Activated B cell treated with CpG ODN at 0.5 μM for 24 hours (primary cell): ENCODE measurements at regions not wholly inside any gene's neighbourhood (a gene's known extent, or its start where the extent isn't known, plus 50 kb on each side); places are given as distances from the start of the nearest gene placed in this dataset.

Experiments
- ATAC-seq: fragments of 200-7000 bp; cut with Tn5 transposase; one replicate; pipeline ENCODE4 v1.10.0; 2021; ENCODE audit warnings: low read depth, mild to moderate bottlenecking, moderate library complexity
- CTCF ChIA-PET: fragments of 350-600 bp; sonication (Branson Sonifier 250); formaldehyde crosslinking; loops from one replicate; lab custom pipeline; 2021; ENCODE audit warnings: antibody characterized with exemption; lab: Charles Lee
- POLR2A ChIA-PET: fragments of 350-600 bp; sonication (Branson Sonifier 250); formaldehyde crosslinking; loops from one replicate; lab custom pipeline; 2021; ENCODE audit warnings: antibody characterized with exemption; lab: Charles Lee
- DNase-seq: peaks from one replicate; pipeline ENCODE4 v3.0.0; 2022
- H3K27ac Mint-ChIP-seq: one replicate; pipeline ENCODE4 v1.8.0; 2020; ENCODE audit warnings: mixed read lengths
- H3K27me3 Mint-ChIP-seq: one replicate; pipeline ENCODE4 v1.8.0; 2021; ENCODE audit warnings: mixed read lengths
- H3K36me3 Mint-ChIP-seq: one replicate; pipeline ENCODE4 v1.8.0; 2021; ENCODE audit warnings: low read depth, mixed read lengths
- H3K4me1 Mint-ChIP-seq: one replicate; pipeline ENCODE4 v1.8.0; 2021; ENCODE audit warnings: mixed read lengths
- H3K4me3 Mint-ChIP-seq: one replicate; pipeline ENCODE4 v1.8.0; 2020; ENCODE audit warnings: mild to moderate bottlenecking, mixed read lengths
- H3K9me3 Mint-ChIP-seq: one replicate; pipeline ENCODE4 v1.8.0; 2020; ENCODE audit warnings: mixed read lengths
- intact Hi-C: fragments of 100-400 bp; cut with micrococcal nuclease; formaldehyde crosslinking; loops from one replicate; pipeline ENCODE4 v1.15.1; 2024
- TF ChIP-seq, protein P1 (sequence below): fragments of 200-600 bp; IDR thresholded peaks from one replicate; pipeline ENCODE4 v1.8.0; 2022; ENCODE audit warnings: antibody characterized with exemption, mild to moderate bottlenecking

DNA sequence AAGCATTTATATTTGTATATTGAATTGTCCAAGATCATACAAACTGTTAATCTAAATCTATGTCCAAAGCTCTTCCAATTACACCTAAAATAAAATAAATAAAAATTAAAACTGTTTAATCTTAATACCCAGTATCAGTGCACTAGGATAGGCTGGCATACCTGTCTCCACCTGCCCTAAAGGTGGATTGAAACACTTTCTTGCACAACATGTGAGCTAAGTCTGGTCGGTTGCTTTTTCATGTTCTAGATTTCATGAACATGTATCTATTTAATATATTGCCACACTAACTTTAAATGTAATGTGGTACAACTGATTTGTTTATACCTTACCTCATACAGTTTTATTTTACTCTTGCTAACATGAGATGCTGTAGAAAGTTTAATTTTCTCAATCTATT is 193.0 kb downstream of the VGLL3 start:
- ChIA-PET CTCF (no interaction called here), POLR2A (no interaction called here)
- Mint-ChIP-seq H3K9me3 (no peaks in the 10 kb centered on the region), H3K4me3 (no peak overlapping the region), H3K4me1 (no peaks in the 10 kb centered on the region), H3K27ac (no peak overlapping the region), H3K36me3 (no peaks in the 10 kb centered on the region), H3K27me3 (no peaks in the 10 kb centered on the region)
- intact Hi-C loops: no loop called here
- DNase-seq (no peak), ATAC-seq (no peak)
- TF ChIP-seq, protein P1, sequence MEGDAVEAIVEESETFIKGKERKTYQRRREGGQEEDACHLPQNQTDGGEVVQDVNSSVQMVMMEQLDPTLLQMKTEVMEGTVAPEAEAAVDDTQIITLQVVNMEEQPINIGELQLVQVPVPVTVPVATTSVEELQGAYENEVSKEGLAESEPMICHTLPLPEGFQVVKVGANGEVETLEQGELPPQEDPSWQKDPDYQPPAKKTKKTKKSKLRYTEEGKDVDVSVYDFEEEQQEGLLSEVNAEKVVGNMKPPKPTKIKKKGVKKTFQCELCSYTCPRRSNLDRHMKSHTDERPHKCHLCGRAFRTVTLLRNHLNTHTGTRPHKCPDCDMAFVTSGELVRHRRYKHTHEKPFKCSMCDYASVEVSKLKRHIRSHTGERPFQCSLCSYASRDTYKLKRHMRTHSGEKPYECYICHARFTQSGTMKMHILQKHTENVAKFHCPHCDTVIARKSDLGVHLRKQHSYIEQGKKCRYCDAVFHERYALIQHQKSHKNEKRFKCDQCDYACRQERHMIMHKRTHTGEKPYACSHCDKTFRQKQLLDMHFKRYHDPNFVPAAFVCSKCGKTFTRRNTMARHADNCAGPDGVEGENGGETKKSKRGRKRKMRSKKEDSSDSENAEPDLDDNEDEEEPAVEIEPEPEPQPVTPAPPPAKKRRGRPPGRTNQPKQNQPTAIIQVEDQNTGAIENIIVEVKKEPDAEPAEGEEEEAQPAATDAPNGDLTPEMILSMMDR: no peak

DNA sequence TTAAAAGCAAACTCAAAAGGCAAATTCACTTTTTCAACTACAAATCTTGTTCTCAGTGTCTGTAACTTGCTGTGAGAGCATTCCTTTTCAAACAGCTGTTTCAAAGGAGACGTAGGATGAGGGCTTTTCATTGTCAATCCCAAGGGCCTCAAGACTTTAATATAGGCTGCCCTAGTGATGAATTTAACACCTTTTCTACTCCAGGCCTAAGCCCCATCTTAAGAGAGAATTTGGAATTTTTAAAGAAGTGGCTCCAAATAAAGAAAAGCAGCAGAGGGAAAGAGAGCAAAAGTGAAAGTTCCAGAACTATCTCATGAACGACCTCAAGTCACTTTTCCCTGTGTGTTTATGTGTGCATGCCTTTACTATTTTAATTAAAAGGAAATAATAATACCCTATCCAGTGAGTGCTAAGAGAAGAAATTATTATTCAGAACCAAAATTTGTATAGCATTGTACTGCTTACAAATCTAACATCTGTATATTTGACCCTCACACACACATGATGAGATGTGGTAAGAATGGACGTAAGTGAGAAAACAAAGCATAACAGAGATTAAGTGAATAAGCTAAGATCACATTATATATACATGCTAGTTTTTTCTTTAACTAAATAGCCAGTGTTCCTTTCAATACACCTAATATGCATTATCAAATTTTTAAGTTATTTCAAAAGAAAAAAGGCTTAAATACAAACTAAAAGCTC is 196.4 kb downstream of the VGLL3 start:
- Mint-ChIP-seq H3K36me3 (no peaks in the 10 kb centered on the region), H3K27ac (no peak overlapping the region), H3K9me3 (peaks cover 2% of the 10 kb centered on the region), H3K4me3 (no peak overlapping the region), H3K4me1 (no peaks in the 10 kb centered on the region), H3K27me3 (no peaks in the 10 kb centered on the region)
- ChIA-PET POLR2A (no interaction called here), CTCF (no interaction called here)
- ATAC-seq: no peak
- TF ChIP-seq, protein P1: no peak
- no peak for DNase-seq
- intact Hi-C loops: no loop called here

DNA sequence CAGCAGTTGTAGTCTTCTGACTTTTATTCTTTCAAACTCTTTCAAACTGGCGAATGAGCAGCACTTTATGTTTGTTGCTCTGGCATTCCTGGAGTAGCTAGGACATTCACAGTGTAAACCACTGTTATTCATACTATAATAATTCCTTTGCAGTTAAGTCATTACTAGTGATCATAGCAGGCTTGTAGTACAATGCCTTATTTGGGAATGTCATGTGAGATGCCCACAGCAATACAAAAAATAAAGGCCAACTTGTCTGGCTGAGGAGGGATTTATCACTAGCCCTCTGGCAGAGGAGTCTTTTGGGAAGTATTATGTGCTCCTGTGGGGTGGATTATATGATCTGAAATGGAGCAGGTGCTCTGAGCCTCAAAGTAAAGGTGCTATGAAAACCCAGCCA is 197.2 kb downstream of the VGLL3 start:
- Mint-ChIP-seq H3K4me3 (no peak overlapping the region), H3K9me3 (peaks cover 2% of the 10 kb centered on the region), H3K27ac (no peak overlapping the region), H3K4me1 (no peaks in the 10 kb centered on the region), H3K27me3 (no peaks in the 10 kb centered on the region), H3K36me3 (no peaks in the 10 kb centered on the region)
- intact Hi-C loops: no loop called here
- CTCF ChIA-PET: no interaction called here
- no peak for DNase-seq
- ATAC-seq: no peak
- POLR2A ChIA-PET: no interaction called here
- TF ChIP-seq, protein P1: no peak

DNA sequence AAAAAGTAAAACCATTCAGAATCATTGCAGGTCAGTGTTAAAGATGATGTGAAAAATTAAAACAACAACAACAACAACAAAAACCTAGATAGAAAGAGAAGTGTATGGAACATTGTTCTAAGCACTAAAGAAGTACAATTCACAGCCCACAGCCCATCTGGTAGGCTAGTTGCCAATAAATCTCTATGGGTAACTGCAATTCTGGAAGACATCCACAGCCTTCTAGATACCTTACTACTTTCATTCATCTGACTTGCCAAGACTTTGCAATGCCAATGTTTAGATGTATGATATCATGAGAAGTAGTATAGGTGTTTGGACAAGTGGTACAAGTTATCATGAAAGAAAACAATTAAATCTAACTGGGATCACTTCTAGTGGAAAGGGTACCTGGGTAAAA is 198.6 kb downstream of the VGLL3 start:
- H3K27me3 Mint-ChIP-seq: no peaks in the 10 kb centered on the region
- ATAC-seq: no peak
- CTCF ChIA-PET: no interaction called here
- no peak overlapping the region for H3K27ac Mint-ChIP-seq
- POLR2A ChIA-PET: no interaction called here
- no peak overlapping the region for H3K4me3 Mint-ChIP-seq
- TF ChIP-seq, protein P1: no peak
- intact Hi-C loops: no loop called here
- H3K4me1 Mint-ChIP-seq: no peaks in the 10 kb centered on the region
- no peaks in the 10 kb centered on the region for H3K36me3 Mint-ChIP-seq
- DNase-seq: no peak
- H3K9me3 Mint-ChIP-seq: peaks cover 2% of the 10 kb centered on the region

DNA sequence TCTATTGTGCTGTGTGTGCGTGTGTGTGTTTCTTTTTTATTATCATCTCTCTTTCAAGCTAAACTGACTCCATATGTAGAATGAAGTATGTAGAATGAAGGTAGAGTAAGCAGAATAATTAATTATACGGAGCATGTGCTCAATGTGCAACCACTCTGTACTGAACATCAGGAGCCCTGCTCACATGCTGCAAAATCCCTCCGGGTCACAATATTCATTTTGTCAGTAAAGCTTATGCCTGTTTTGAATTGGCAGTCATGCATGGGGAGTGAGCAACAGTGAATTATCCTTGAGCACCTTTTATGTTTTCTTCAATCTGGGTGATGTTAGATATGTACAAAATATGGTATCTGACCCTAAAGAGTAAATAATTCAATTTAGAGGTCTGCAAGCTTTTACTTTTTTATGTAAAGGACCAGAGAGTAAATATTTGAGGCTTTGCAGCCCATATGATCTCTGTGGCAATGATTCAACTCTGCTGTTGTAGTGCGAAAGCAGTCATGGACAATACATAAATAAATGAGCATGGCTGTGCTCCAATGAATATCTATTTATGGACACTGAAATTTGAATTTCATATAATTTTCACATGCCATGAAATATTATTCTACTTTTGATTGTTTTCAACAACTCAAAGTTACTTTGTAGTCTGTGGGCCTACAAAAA is 199.9 kb downstream of the VGLL3 start:
- Mint-ChIP-seq H3K9me3 (peaks cover 2% of the 10 kb centered on the region), H3K27me3 (no peaks in the 10 kb centered on the region), H3K27ac (no peak overlapping the region), H3K36me3 (no peaks in the 10 kb centered on the region), H3K4me1 (no peaks in the 10 kb centered on the region), H3K4me3 (no peak overlapping the region)
- intact Hi-C loops: no loop called here
- DNase-seq (no peak), ATAC-seq (no peak)
- TF ChIP-seq, protein P1: no peak
- ChIA-PET POLR2A (no interaction called here), CTCF (no interaction called here)
